ENCODE measurements at regions not wholly inside any gene's neighbourhood (a gene's known extent, or its start where the extent isn't known, plus 50 kb on each side); places are given as distances from the start of the nearest gene placed in this dataset.

- Mint-ChIP-seq H3K9me3 (ENCODE audit: low read depth) (peaks cover 10% of the 10 kb centered on the region), H3K27me3 (no peaks in the 10 kb centered on the region), H3K36me3 (ENCODE audit: insufficient read depth) (peaks cover 1% of the 10 kb centered on the region), H3K4me1 (ENCODE audit: low read depth) (peaks cover 4% of the 10 kb centered on the region), H3K27ac (no peak overlapping the region), H3K4me3 (ENCODE audit: low read depth) (no peak overlapping the region)
- no peak for DNase-seq (ENCODE audit: low spot score, unreplicated experiment)
- TF ChIP-seq, protein P1, sequence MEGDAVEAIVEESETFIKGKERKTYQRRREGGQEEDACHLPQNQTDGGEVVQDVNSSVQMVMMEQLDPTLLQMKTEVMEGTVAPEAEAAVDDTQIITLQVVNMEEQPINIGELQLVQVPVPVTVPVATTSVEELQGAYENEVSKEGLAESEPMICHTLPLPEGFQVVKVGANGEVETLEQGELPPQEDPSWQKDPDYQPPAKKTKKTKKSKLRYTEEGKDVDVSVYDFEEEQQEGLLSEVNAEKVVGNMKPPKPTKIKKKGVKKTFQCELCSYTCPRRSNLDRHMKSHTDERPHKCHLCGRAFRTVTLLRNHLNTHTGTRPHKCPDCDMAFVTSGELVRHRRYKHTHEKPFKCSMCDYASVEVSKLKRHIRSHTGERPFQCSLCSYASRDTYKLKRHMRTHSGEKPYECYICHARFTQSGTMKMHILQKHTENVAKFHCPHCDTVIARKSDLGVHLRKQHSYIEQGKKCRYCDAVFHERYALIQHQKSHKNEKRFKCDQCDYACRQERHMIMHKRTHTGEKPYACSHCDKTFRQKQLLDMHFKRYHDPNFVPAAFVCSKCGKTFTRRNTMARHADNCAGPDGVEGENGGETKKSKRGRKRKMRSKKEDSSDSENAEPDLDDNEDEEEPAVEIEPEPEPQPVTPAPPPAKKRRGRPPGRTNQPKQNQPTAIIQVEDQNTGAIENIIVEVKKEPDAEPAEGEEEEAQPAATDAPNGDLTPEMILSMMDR (IDR thresholded peaks at IDR 0.05; ENCODE audit: unreplicated experiment), result no peak
Observed at GRCh38 chr5:165127941-165128340, 1622.5 kb downstream of the MAT2B start.

DNA sequence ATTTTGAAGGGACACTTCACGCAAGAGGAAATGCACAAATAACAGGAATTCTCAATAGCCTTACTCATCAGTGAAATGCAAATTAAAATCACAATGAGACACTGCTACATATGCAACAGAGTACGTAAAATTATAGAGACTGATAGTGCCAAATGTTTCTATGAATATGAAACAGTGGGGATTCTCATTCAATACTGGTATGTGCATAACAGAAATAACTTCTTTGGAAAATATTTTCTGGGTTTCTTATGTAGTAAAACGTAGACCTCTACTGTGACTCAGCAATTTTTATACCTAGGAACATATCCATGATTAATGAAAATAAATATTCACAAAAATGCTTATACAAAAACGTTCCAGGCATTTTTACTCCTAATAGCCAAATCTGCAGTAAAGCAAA is 1625.2 kb downstream of the MAT2B start:
- Mint-ChIP-seq H3K27me3 (no peaks in the 10 kb centered on the region), H3K4me1 (ENCODE audit: low read depth) (peaks cover 9% of the 10 kb centered on the region), H3K27ac (no peak overlapping the region), H3K36me3 (ENCODE audit: insufficient read depth) (no peaks in the 10 kb centered on the region), H3K4me3 (ENCODE audit: low read depth) (no peak overlapping the region), H3K9me3 (ENCODE audit: low read depth) (peaks cover 10% of the 10 kb centered on the region)
- no peak for DNase-seq (ENCODE audit: low spot score, unreplicated experiment)
- TF ChIP-seq, protein P1 (IDR thresholded peaks at IDR 0.05; ENCODE audit: unreplicated experiment), result no peak

DNA sequence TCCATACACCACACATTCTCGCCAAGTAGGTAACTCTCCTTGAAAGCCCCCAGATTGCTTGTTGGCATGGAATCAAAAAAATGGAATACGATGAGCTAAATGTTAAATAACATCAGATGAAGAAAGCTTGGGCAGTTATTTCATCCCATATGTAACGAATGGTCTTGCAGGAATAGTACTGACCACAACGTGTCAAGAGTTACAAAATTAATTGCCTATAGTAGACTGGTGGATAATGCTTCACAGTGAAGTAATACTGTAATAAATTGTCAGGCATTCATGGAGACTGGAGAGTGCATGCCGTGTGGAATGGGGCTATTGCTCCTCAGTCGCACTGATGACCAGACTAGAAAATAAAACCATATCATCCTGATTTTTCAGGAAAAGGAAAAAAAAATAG is 1628.7 kb downstream of the MAT2B start:
- Mint-ChIP-seq H3K27me3 (no peaks in the 10 kb centered on the region), H3K4me1 (ENCODE audit: low read depth) (peaks cover 25% of the 10 kb centered on the region), H3K9me3 (ENCODE audit: low read depth) (peaks cover 10% of the 10 kb centered on the region), H3K4me3 (ENCODE audit: low read depth) (no peak overlapping the region), H3K27ac (no peak overlapping the region), H3K36me3 (ENCODE audit: insufficient read depth) (no peaks in the 10 kb centered on the region)
- TF ChIP-seq, protein P1 (IDR thresholded peaks at IDR 0.05; ENCODE audit: unreplicated experiment), result no peak
- DNase-seq (ENCODE audit: low spot score, unreplicated experiment), result no peak

DNA sequence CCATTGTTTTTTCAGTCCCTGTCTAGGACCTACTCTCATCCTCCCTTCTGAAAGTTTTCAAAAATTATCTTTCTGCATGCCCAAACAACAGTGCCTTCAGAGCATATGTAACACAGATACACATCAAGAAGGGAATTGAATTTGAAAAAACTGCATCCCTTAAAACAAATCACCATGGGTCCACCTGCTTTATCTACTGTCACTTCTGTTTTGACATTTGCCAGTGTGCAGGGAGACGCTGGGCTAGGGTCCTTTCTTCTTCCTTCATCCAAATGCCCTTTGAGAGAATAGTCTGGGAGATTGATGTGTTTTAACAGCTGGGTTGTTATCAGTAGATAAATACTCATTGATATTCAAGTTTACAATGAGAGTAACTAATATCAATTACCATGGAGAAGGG is 1630.1 kb downstream of the MAT2B start:
- DNase-seq (ENCODE audit: low spot score, unreplicated experiment), result no peak
- H3K4me3 Mint-ChIP-seq (ENCODE audit: low read depth), result no peak overlapping the region
- TF ChIP-seq, protein P1 (IDR thresholded peaks at IDR 0.05; ENCODE audit: unreplicated experiment), result no peak
- H3K9me3 Mint-ChIP-seq (ENCODE audit: low read depth), result peaks cover 6% of the 10 kb centered on the region
- H3K4me1 Mint-ChIP-seq (ENCODE audit: low read depth), result peaks cover 25% of the 10 kb centered on the region
- H3K27ac Mint-ChIP-seq, result no peak overlapping the region
- no peaks in the 10 kb centered on the region for H3K27me3 Mint-ChIP-seq
- no peaks in the 10 kb centered on the region for H3K36me3 Mint-ChIP-seq (ENCODE audit: insufficient read depth)

- no peak overlapping the region for H3K27ac Mint-ChIP-seq
- no peaks in the 10 kb centered on the region for H3K36me3 Mint-ChIP-seq (ENCODE audit: insufficient read depth)
- H3K9me3 Mint-ChIP-seq (ENCODE audit: low read depth), result peaks cover 4% of the 10 kb centered on the region
- TF ChIP-seq, protein P1 (IDR thresholded peaks at IDR 0.05; ENCODE audit: unreplicated experiment), result no peak
- H3K4me1 Mint-ChIP-seq (ENCODE audit: low read depth), result peaks cover 31% of the 10 kb centered on the region
- H3K4me3 Mint-ChIP-seq (ENCODE audit: low read depth), result no peak overlapping the region
- DNase-seq (ENCODE audit: low spot score, unreplicated experiment), result no peak
- no peaks in the 10 kb centered on the region for H3K27me3 Mint-ChIP-seq
Observed at GRCh38 chr5:165137701-165138100, 1632.3 kb downstream of the MAT2B start.
